ENCODE measurements at regions not wholly inside any gene's neighbourhood (a gene's known extent, or its start where the extent isn't known, plus 50 kb on each side); places are given as distances from the start of the nearest gene placed in this dataset.

DNA sequence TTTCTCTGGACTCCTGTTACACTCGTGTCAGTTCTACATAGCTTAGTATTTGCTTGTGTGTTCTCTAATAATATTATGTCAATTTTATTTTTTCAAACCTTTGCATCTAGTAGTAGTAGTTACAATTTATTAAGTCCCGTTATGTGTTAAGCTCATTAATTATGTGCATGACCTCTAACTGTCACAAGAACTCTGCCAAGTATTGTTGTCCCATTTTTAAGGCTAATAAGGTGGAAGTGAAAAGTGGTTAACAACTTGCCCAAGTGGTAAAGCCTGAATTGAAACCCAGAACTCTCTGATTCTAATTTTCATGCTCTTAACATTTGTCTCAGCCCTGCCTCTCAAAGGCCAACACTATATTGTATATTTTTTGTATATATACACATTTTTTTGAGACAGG, 221.6 kb downstream of the DMRT2 start:
- no peak overlapping the region for H3K27ac ChIP-seq
- intact Hi-C loops (cut with DNase I; ENCODE audit: low total_unique reads): no loop called here
- TF ChIP-seq, protein P1, sequence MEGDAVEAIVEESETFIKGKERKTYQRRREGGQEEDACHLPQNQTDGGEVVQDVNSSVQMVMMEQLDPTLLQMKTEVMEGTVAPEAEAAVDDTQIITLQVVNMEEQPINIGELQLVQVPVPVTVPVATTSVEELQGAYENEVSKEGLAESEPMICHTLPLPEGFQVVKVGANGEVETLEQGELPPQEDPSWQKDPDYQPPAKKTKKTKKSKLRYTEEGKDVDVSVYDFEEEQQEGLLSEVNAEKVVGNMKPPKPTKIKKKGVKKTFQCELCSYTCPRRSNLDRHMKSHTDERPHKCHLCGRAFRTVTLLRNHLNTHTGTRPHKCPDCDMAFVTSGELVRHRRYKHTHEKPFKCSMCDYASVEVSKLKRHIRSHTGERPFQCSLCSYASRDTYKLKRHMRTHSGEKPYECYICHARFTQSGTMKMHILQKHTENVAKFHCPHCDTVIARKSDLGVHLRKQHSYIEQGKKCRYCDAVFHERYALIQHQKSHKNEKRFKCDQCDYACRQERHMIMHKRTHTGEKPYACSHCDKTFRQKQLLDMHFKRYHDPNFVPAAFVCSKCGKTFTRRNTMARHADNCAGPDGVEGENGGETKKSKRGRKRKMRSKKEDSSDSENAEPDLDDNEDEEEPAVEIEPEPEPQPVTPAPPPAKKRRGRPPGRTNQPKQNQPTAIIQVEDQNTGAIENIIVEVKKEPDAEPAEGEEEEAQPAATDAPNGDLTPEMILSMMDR (IDR thresholded peaks at IDR 0.05): no peak
- H3K27me3 ChIP-seq: no peaks in the 10 kb centered on the region
- H3K9me3 ChIP-seq: no peaks in the 10 kb centered on the region
- no peaks in the 10 kb centered on the region for H3K4me1 ChIP-seq
- no peak overlapping the region for H3K4me3 ChIP-seq
- H3K36me3 ChIP-seq: no peaks in the 10 kb centered on the region
- DNase-seq: no peak

DNA sequence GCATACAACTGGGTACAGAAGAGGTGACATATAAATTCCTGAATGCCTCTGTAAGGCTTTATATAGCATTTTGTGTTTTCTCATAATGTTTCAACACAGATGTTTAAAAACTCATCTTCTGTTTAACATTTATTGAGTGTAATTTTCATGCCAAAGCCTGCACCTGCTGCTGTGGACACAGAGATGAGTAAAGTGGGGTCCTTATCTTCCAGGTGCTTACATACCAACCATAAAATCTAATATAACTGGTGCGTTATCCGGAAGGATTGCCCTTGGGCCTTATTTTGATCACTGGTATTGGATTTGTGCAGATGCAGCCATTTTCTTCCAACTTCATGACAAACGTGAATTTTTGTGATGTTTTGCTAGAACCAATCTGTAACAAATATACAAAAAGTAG, 222.3 kb downstream of the DMRT2 start:
- DNase-seq: no peak
- H3K4me1 ChIP-seq: no peaks in the 10 kb centered on the region
- TF ChIP-seq, protein P1 (IDR thresholded peaks at IDR 0.05): no peak
- H3K27me3 ChIP-seq: no peaks in the 10 kb centered on the region
- no peak overlapping the region for H3K27ac ChIP-seq
- no peak overlapping the region for H3K4me3 ChIP-seq
- no peaks in the 10 kb centered on the region for H3K9me3 ChIP-seq
- no peaks in the 10 kb centered on the region for H3K36me3 ChIP-seq
- intact Hi-C loops (cut with DNase I; ENCODE audit: low total_unique reads): no loop called here

DNA sequence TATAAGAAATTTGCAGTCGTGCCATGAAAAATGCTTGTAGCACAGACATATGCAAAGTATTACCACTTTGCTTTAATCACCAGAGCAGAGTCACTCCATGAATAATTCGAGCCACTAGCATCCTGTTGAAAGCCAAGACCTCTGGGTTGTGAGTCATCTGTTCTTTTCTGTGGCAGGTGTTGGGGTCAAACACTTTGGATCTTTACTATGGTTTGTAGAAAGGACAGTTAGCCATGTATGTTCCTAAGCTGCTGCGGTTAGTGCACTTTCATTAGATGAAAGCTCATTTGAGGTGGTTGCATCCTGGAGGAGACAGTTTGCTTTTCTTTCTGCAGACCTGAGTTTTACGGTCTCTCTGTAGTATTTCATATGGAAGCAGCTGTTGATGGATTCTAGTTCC, 223.7 kb downstream of the DMRT2 start:
- Histone ChIP-seq H3K9me3 (no peaks in the 10 kb centered on the region), H3K27me3 (no peaks in the 10 kb centered on the region), H3K36me3 (no peaks in the 10 kb centered on the region), H3K27ac (no peak overlapping the region), H3K4me3 (no peak overlapping the region), H3K4me1 (no peaks in the 10 kb centered on the region)
- intact Hi-C loops (cut with DNase I; ENCODE audit: low total_unique reads): no loop called here
- TF ChIP-seq, protein P1 (IDR thresholded peaks at IDR 0.05): no peak
- DNase-seq: no peak

DNA sequence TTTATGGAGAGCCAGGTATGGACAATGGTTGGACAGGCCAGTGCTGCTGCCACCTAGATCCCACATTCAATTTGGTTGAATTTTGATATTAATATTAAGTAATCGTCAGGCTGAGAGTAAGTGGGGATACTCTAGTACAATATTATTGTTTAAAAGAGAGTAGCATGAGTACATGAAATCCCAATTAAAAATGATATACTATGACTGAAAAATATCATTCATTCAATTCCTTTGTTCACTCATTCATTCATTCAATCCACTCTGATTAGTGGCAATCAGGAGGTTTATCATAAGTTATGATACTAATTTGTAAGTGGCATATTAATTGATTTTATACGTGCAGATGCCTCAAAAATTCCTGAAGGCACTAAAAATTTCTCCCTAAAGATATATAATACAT, 224.2 kb downstream of the DMRT2 start:
- intact Hi-C loops (cut with DNase I; ENCODE audit: low total_unique reads): no loop called here
- H3K9me3 ChIP-seq: no peaks in the 10 kb centered on the region
- H3K4me1 ChIP-seq: no peaks in the 10 kb centered on the region
- H3K27me3 ChIP-seq: no peaks in the 10 kb centered on the region
- H3K27ac ChIP-seq: no peak overlapping the region
- DNase-seq: no peak
- TF ChIP-seq, protein P1 (IDR thresholded peaks at IDR 0.05): no peak
- H3K36me3 ChIP-seq: no peaks in the 10 kb centered on the region
- H3K4me3 ChIP-seq: no peak overlapping the region

DNA sequence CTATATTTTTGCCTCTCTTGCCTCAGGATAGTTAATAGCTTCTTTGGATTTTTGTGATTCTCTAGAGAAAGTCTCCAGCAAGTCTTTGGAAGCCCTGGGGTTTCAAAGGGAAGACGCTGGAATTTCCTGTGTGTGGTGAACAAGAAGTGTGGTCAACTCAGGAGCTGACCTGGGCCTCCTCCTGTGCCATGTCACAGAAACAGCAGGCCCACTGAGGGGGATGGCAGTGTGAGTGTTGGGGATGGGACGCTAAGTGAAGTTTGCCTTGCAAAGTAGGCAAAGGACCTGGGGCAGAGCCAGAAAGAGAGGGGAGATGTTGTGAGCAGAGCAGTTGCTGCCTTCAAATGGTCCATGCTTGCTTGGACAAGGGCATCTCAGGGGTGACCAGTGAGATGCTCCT, 226.3 kb downstream of the DMRT2 start:
- intact Hi-C loops (cut with DNase I; ENCODE audit: low total_unique reads): no loop called here

DNA sequence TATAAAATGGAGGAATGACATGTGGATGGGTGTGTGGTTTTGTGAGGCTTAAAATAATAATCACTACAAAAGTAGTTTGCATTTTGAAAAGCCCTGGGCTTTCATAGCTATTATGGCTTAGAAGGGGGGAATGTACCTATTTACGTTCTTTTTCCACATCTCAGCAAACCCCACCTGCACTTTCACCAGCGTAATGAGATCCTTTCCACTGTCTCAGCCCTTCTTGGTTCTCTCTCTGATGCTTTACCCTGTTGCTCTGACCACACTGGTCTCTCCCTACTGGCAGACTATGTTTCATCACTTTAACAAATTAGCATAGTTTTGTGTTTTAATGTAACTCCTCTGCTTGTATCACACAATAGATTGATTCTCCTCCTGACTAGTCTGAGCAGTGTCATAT, 234.6 kb downstream of the DMRT2 start:
- Histone ChIP-seq H3K4me3 (no peak overlapping the region), H3K36me3 (no peaks in the 10 kb centered on the region), H3K27ac (no peak overlapping the region), H3K27me3 (no peaks in the 10 kb centered on the region), H3K9me3 (no peaks in the 10 kb centered on the region), H3K4me1 (no peaks in the 10 kb centered on the region)
- TF ChIP-seq, protein P1 (IDR thresholded peaks at IDR 0.05): no peak
- intact Hi-C loops (cut with DNase I; ENCODE audit: low total_unique reads): no loop called here
- no peak for DNase-seq

More for the DNA sequence above, 226.3 kb downstream of the DMRT2 start:
- TF ChIP-seq, protein P1 (IDR thresholded peaks at IDR 0.05): no peak
- H3K4me1 ChIP-seq: no peaks in the 10 kb centered on the region
- DNase-seq: no peak
- no peaks in the 10 kb centered on the region for H3K9me3 ChIP-seq
- H3K27ac ChIP-seq: no peak overlapping the region
- H3K4me3 ChIP-seq: no peak overlapping the region
- H3K27me3 ChIP-seq: no peaks in the 10 kb centered on the region
- no peaks in the 10 kb centered on the region for H3K36me3 ChIP-seq
